SK-N-SH (cell line): ENCODE measurements at regions not wholly inside any gene's neighbourhood (a gene's known extent, or its start where the extent isn't known, plus 50 kb on each side); places are given as distances from the start of the nearest gene placed in this dataset.
"Not testable (repeated sequence)": the region's sequence is repeated elsewhere in the genome, so short reads cannot be mapped to it uniquely, and the experiment has no call there.

Source experiments
- CTCF ChIA-PET: fragments of 300-600, 350-600 bp; formaldehyde crosslinking; extraction: SDS; loops from one replicate; lab custom pipeline; 2021; lab: Yijun Ruan, JAX
- POLR2A ChIA-PET: fragments of 350-600 bp; sonication (Branson Sonifier 250); formaldehyde crosslinking; extraction: SDS; loops from one replicate; lab custom pipeline; 2020; ENCODE audit warnings: antibody characterized with exemption, inconsistent platforms; lab: Yijun Ruan, JAX
- DNase-seq: peaks from one replicate; pipeline ENCODE4 v3.0.0; 2012
- H2AFZ ChIP-seq: fragments of 200-600 bp; sonication (generic); 2 replicates; pipeline ENCODE4 v1.8.1; 2016; ENCODE audit warnings: antibody characterized with exemption, mild to moderate bottlenecking, low read depth
- H3F3A ChIP-seq: fragments of 200-600 bp; sonication (generic); replicated peaks from 2 replicates; pipeline ENCODE3; 2016; ENCODE audit warnings: antibody characterized with exemption, mild to moderate bottlenecking; ENCODE audit not compliant: insufficient read depth
- H3K27ac ChIP-seq, 2 experiments: fragments of 200-500 bp in 1 of 2; fragments of 200-600 bp in 1 of 2; sonication (Bioruptor generic) in 1 of 2; sonication (generic), shearing (Covaris generic) in 1 of 2; 2 replicates each; pipeline versions ENCODE4 v1.5.1 to v1.6.1; 2014 to 2016; ENCODE audit warnings: low read depth in 2 of 2, inconsistent platforms in 1 of 2, low read length in 1 of 2, mild to moderate bottlenecking in 1 of 2, mixed read lengths in 1 of 2
- H3K27me3 ChIP-seq: fragments of 200-600 bp; sonication (generic), shearing (Covaris generic); 2 replicates; pipeline ENCODE4 v1.6.1; 2016; ENCODE audit warnings: mixed run types; ENCODE audit not compliant: insufficient read depth
- H3K36me3 ChIP-seq, 2 experiments: fragments of 200-500 bp in 1 of 2; fragments of 200-600 bp in 1 of 2; sonication (Bioruptor generic) in 1 of 2; sonication (generic) in 1 of 2; replicated peaks in 1 of 2; 2 replicates each; pipeline versions ENCODE3 to v1.5.1; 2014 to 2016; ENCODE audit warnings: low read length in 1 of 2, mild to moderate bottlenecking in 1 of 2; ENCODE audit not compliant: insufficient read depth in 2 of 2, control insufficient read depth in 1 of 2
- H3K4me1 ChIP-seq, 2 experiments: fragments of 200-500 bp in 1 of 2; fragments of 200-600 bp in 1 of 2; sonication (Bioruptor generic) in 1 of 2; sonication (generic), shearing (Covaris generic) in 1 of 2; 2 replicates each; pipeline versions ENCODE4 v1.5.1 to v1.6.1; 2014 to 2016; ENCODE audit warnings: low read depth in 1 of 2, low read length in 1 of 2, mixed run types in 1 of 2; ENCODE audit not compliant: insufficient read depth in 2 of 2, control insufficient read depth in 1 of 2
- H3K4me2 ChIP-seq: fragments of 200-600 bp; sonication (generic), shearing (Covaris generic); 2 replicates; pipeline ENCODE4 v1.6.1; 2017; ENCODE audit warnings: mixed run types
- H3K4me3 ChIP-seq, 2 experiments: fragments of 200-500 bp in 1 of 2; fragments of 200-600 bp in 1 of 2; sonication (Bioruptor generic) in 1 of 2; sonication (generic), shearing (Covaris generic) in 1 of 2; 2 replicates each; pipeline versions ENCODE4 v1.5.1 to v1.8.1; 2014 to 2016; ENCODE audit warnings: low read depth in 2 of 2, inconsistent platforms in 1 of 2, low read length in 1 of 2, mild to moderate bottlenecking in 1 of 2, mixed read lengths in 1 of 2, moderate library complexity in 1 of 2
- H3K79me2 ChIP-seq: fragments of 200-600 bp; sonication (generic); 2 replicates; pipeline ENCODE4 v1.8.1; 2017; ENCODE audit warnings: mild to moderate bottlenecking; ENCODE audit not compliant: insufficient read depth
- H3K9ac ChIP-seq: fragments of 200-600 bp; sonication (generic); 2 replicates; pipeline ENCODE4 v1.6.1; 2017; ENCODE audit warnings: mixed run types
- H3K9me2 ChIP-seq: fragments of 200-600 bp; sonication (generic); 2 replicates; pipeline ENCODE4 v1.6.1; 2017; ENCODE audit warnings: mixed run types
- H3K9me3 ChIP-seq: fragments of 200-600 bp; sonication (generic); 2 replicates; pipeline ENCODE4 v1.6.1; 2017; ENCODE audit warnings: mixed run types, mild to moderate bottlenecking, moderate library complexity
- H4K20me1 ChIP-seq: fragments of 200-600 bp; sonication (generic); 2 replicates; pipeline ENCODE4 v1.6.1; 2017; ENCODE audit warnings: mild to moderate bottlenecking, mixed run types; ENCODE audit not compliant: insufficient read depth
- CTCF ChIP-seq: fragments of 200-600 bp; sonication (generic); IDR thresholded peaks from 2 replicates; pipeline ENCODE4 v1.6.1; 2017; ENCODE audit warnings: antibody characterized with exemption, mild to moderate bottlenecking, moderate library complexity
- ELF1 ChIP-seq: IDR thresholded peaks from 2 replicates; pipeline ENCODE4 v1.4.0; 2012
- EZH2phosphoT487 ChIP-seq: fragments of 200-600 bp; sonication (generic); IDR thresholded peaks from 2 replicates; pipeline ENCODE4 v1.6.1; 2017; ENCODE audit warnings: low read depth, mixed run types, mild to moderate bottlenecking, antibody characterized with exemption, moderate library complexity, borderline replicate concordance
- FOXJ3 ChIP-seq: sonication (generic); formaldehyde crosslinking; IDR thresholded peaks from 2 replicates; pipeline ENCODE4 v1.5.1; 2020; ENCODE audit warnings: mild to moderate bottlenecking, missing genetic modification reagents
- FOXM1 ChIP-seq: IDR thresholded peaks from 2 replicates; pipeline ENCODE4 v1.4.0; 2012; ENCODE audit warnings: low read depth, mild to moderate bottlenecking
- GATA2 ChIP-seq: sonication (generic); formaldehyde crosslinking; IDR thresholded peaks from 2 replicates; pipeline ENCODE4 v1.5.0; 2020; ENCODE audit warnings: mild to moderate bottlenecking, missing genetic modification reagents
- MEF2A ChIP-seq: IDR thresholded peaks from 2 replicates; pipeline ENCODE4 v1.4.0; 2012; ENCODE audit warnings: low read depth, borderline replicate concordance
- NFIC ChIP-seq: IDR thresholded peaks from 2 replicates; pipeline ENCODE4 v1.4.0; 2012; ENCODE audit warnings: borderline replicate concordance
- PBX3 ChIP-seq: IDR thresholded peaks from 2 replicates; pipeline ENCODE4; 2012
- POLR2AphosphoS5 ChIP-seq: IDR thresholded peaks from 2 replicates; pipeline ENCODE4 v1.6.1; 2012; ENCODE audit warnings: low read depth, low read length
- RCOR1 ChIP-seq: fragments of 150-350 bp; IDR thresholded peaks from 2 replicates; pipeline ENCODE4 v1.6.1; 2017; ENCODE audit warnings: antibody characterized with exemption, low read length
- RFX5 ChIP-seq: IDR thresholded peaks from 2 replicates; pipeline ENCODE4 v1.6.1; 2012; ENCODE audit warnings: mild to moderate bottlenecking, improper control_type of control experiment, low read length
- SIN3A ChIP-seq: IDR thresholded peaks from 2 replicates; pipeline ENCODE4 v1.6.1; 2012; ENCODE audit warnings: low read depth, mild to moderate bottlenecking, low read length, moderate library complexity, borderline replicate concordance
- TAF1 ChIP-seq: IDR thresholded peaks from 2 replicates; pipeline ENCODE4 v1.6.1; 2012; ENCODE audit warnings: low read depth, mild to moderate bottlenecking, low read length, moderate library complexity, borderline replicate concordance
- TCF12 ChIP-seq: IDR thresholded peaks from 2 replicates; pipeline ENCODE4 v1.4.0; 2012
- TEAD4 ChIP-seq: IDR thresholded peaks from 2 replicates; pipeline ENCODE4 v1.4.0; 2012; ENCODE audit warnings: mild to moderate bottlenecking, borderline replicate concordance; ENCODE audit not compliant: insufficient read depth
- USF1 ChIP-seq: IDR thresholded peaks from 2 replicates; pipeline ENCODE4 v1.4.0; 2012; ENCODE audit warnings: low read depth, borderline replicate concordance
- YY1 ChIP-seq: IDR thresholded peaks from 2 replicates; pipeline ENCODE4 v1.4.0; 2012; ENCODE audit warnings: low read depth, mild to moderate bottlenecking
- ZBTB33 ChIP-seq: IDR thresholded peaks from 2 replicates; pipeline ENCODE4 v1.4.0; 2012; ENCODE audit warnings: low read depth, borderline replicate concordance
- WGBS: methylation state at CpG from one replicate; pipeline ENCODE4 v1.1.6; 2017; ENCODE audit warnings: low lambda C conversion rate; 5-methylcytosine and 5-hydroxymethylcytosine counted together

GRCh38 chr1:228796945-228797344 lies 61.7 kb downstream of the RHOU start:
- H4K20me1 ChIP-seq, H3K4me3 ChIP-seq, H3K36me3 ChIP-seq, H3K27ac ChIP-seq, H3K9me3 ChIP-seq, POLR2A ChIA-PET, H2AFZ ChIP-seq, DNase-seq, H3K27me3 ChIP-seq, H3K9ac ChIP-seq, H3K4me2 ChIP-seq, H3F3A ChIP-seq, H3K79me2 ChIP-seq, H3K9me2 ChIP-seq: not testable (repeated sequence)
- 82% methylated on average over 7 of the region's 7 CpGs for WGBS
- CTCF ChIA-PET = interaction anchor here (0.6 to 1.0 kb wide), 2 partner anchors 171 to 430 kb away, joined by 3 read pairs; no protein-coding TSS in a partner anchor
- H3K4me1 ChIP-seq = peaks cover 0 to 12% of the 10 kb centered on the region in 2 experiments; a peak in 1 of 4 replicates

- POLR2A ChIA-PET = no interaction called here
- CTCF ChIA-PET = interaction anchor here (1.3 to 2.0 kb wide), 2 partner anchors 103 to 429 kb away, joined by 5 read pairs; no protein-coding TSS in a partner anchor
- H3K4me2 ChIP-seq = no peak overlapping the region
- H3K9me2 ChIP-seq = no peaks in the 10 kb centered on the region
- no peaks in the 10 kb centered on the region for H4K20me1 ChIP-seq
- no peaks in the 10 kb centered on the region for H3K79me2 ChIP-seq
- H3K27me3 ChIP-seq = no peaks in the 10 kb centered on the region
- H3K4me1 ChIP-seq = peaks cover 0 to 19% of the 10 kb centered on the region in 2 experiments; a peak in 1 of 4 replicates
- H3K36me3 ChIP-seq = no peaks in the 10 kb centered on the region
- no peaks in the 10 kb centered on the region for H3K9me3 ChIP-seq
- H2AFZ ChIP-seq = no peak overlapping the region
- peak overlapping the region in 1 of 2 experiments; percentile 74; a peak in 2 of 4 replicates for H3K27ac ChIP-seq
- H3K4me3 ChIP-seq = no peak overlapping the region
- no peak overlapping the region for H3K9ac ChIP-seq
- TF ChIP-seq NFIC (no peak), EZH2phosphoT487 (no peak), USF1 (no peak), GATA2 (CRISPR knock-in tag) (no peak), FOXM1 (no peak), TEAD4 (no peak), YY1 (no peak), TAF1 (no peak), SIN3A (no peak), RCOR1 (no peak)
- H3F3A ChIP-seq = no peaks in the 10 kb centered on the region
- no peak for DNase-seq
- 92% methylated on average over 1 of the region's 2 CpGs for WGBS
These were observed 62.8 kb downstream of the RHOU start for GRCh38 chr1:228798035-228798434.

- 44% methylated on average over 5 of the region's 5 CpGs for WGBS
- no peak for DNase-seq
- Histone ChIP-seq H2AFZ (no peak overlapping the region), H3K27ac (peak overlapping the region in 1 of 2 experiments; percentile 74; a peak in 2 of 4 replicates), H3K79me2 (no peaks in the 10 kb centered on the region), H3K9me2 (no peaks in the 10 kb centered on the region), H3K4me2 (no peak overlapping the region), H3K9me3 (no peaks in the 10 kb centered on the region), H4K20me1 (no peaks in the 10 kb centered on the region), H3K36me3 (no peaks in the 10 kb centered on the region), H3K4me1 (peaks cover 0 to 19% of the 10 kb centered on the region in 2 experiments; a peak in 1 of 4 replicates), H3K27me3 (no peaks in the 10 kb centered on the region), H3F3A (no peaks in the 10 kb centered on the region), H3K9ac (no peak overlapping the region), H3K4me3 (no peak overlapping the region)
- ChIA-PET POLR2A (no interaction called here), CTCF (interaction anchor here (1.3 to 2.0 kb wide), 2 partner anchors 102 to 428 kb away, joined by 5 read pairs; no protein-coding TSS in a partner anchor)
- TF ChIP-seq MEF2A (no peak), POLR2AphosphoS5 (no peak), PBX3 (peak; percentile 35; the same call in 1 of the 2 replicates), ZBTB33 (no peak), RFX5 (no peak), TCF12 (peak; percentile 81), ELF1 (no peak), CTCF (no peak), NFIC (no peak), FOXJ3 (CRISPR knock-in tag) (no peak), TAF1 (no peak)
These were observed 63.3 kb downstream of the RHOU start for GRCh38 chr1:228798548-228798947.
